ENCODE measurements at regions not wholly inside any gene's neighbourhood (a gene's known extent, or its start where the extent isn't known, plus 50 kb on each side); places are given as distances from the start of the nearest gene placed in this dataset.
A peak's percentile ranks its signal among the peaks of the same experiment; 100 is the strongest.

DNA sequence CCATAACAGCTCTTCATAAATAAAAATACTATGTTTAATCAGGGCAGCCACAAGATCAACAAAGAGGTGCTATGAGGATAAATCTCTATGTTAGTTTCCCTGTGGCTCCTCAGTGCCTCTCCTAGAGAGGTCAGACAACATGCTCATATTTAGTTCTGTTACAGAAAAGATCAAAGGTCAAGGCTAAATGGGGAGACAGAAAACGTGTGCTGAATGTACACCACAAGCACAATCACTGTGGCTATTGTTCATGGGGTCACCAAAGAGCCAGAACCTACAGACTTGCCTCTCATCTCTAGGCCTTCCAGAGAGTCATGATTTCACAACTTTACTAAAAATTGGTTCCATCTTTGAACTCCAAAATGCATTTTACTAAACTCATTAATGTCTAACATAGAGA lies 409.8 kb downstream of the HACE1 start (continued):
- TF ChIP-seq, protein P1, sequence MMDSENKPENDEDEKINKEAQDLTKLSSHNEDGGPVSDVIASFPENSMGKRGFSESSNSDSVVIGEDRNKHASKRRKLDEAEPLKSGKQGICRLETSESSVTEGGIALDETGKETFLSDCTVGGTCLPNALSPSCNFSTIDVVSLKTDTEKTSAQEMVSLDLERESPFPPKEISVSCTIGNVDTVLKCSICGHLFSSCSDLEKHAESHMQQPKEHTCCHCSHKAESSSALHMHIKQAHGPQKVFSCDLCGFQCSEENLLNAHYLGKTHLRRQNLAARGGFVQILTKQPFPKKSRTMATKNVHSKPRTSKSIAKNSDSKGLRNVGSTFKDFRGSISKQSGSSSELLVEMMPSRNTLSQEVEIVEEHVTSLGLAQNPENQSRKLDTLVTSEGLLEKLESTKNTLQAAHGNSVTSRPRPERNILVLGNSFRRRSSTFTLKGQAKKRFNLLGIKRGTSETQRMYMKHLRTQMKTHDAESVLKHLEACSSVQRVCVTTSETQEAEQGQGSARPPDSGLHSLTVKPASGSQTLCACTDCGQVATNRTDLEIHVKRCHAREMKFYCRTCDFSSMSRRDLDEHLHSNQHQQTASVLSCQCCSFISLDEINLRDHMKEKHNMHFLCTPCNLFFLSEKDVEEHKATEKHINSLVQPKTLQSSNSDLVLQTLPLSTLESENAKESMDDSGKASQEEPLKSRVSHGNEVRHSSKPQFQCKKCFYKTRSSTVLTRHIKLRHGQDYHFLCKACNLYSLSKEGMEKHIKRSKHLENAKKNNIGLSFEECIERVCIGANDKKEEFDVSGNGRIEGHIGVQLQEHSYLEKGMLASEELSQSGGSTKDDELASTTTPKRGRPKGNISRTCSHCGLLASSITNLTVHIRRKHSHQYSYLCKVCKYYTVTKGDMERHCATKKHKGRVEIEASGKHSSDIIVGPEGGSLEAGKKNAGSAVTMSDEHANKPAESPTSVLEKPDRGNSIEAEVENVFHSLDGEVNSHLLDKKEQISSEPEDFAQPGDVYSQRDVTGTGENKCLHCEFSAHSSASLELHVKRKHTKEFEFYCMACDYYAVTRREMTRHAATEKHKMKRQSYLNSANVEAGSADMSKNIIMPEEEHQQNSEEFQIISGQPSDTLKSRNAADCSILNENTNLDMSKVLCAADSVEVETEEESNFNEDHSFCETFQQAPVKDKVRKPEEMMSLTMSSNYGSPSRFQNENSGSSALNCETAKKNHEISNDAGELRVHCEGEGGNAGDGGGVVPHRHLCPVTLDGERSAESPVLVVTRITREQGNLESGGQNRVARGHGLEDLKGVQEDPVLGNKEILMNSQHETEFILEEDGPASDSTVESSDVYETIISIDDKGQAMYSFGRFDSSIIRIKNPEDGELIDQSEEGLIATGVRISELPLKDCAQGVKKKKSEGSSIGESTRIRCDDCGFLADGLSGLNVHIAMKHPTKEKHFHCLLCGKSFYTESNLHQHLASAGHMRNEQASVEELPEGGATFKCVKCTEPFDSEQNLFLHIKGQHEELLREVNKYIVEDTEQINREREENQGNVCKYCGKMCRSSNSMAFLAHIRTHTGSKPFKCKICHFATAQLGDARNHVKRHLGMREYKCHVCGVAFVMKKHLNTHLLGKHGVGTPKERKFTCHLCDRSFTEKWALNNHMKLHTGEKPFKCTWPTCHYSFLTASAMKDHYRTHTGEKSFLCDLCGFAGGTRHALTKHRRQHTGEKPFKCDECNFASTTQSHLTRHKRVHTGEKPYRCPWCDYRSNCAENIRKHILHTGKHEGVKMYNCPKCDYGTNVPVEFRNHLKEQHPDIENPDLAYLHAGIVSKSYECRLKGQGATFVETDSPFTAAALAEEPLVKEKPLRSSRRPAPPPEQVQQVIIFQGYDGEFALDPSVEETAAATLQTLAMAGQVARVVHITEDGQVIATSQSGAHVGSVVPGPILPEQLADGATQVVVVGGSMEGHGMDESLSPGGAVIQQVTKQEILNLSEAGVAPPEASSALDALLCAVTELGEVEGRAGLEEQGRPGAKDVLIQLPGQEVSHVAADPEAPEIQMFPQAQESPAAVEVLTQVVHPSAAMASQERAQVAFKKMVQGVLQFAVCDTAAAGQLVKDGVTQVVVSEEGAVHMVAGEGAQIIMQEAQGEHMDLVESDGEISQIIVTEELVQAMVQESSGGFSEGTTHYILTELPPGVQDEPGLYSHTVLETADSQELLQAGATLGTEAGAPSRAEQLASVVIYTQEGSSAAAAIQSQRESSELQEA (CRISPR knock-in tag; IDR thresholded peaks at IDR 0.05; ENCODE audit: not compliant biosample characterization) = no peak
- TF ChIP-seq, protein P2, sequence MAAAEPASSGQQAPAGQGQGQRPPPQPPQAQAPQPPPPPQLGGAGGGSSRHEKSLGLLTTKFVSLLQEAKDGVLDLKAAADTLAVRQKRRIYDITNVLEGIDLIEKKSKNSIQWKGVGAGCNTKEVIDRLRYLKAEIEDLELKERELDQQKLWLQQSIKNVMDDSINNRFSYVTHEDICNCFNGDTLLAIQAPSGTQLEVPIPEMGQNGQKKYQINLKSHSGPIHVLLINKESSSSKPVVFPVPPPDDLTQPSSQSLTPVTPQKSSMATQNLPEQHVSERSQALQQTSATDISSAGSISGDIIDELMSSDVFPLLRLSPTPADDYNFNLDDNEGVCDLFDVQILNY (CRISPR knock-in tag; conservative IDR thresholded peaks at IDR 0.05) = no peak
- TF ChIP-seq SOX6 (IDR thresholded peaks at IDR 0.05) = no peak
- TF ChIP-seq SOX6 (CRISPR knock-in tag; IDR thresholded peaks at IDR 0.05) = peak; percentile 69; the same call in 1 of the 2 replicates
- TF ChIP-seq RXRB (CRISPR knock-in tag; IDR thresholded peaks at IDR 0.05; ENCODE audit: borderline replicate concordance) = no peak
- no peak for TF ChIP-seq KLF12 (CRISPR knock-in tag; IDR thresholded peaks at IDR 0.05; ENCODE audit: borderline replicate concordance)
- TF ChIP-seq, protein P3, sequence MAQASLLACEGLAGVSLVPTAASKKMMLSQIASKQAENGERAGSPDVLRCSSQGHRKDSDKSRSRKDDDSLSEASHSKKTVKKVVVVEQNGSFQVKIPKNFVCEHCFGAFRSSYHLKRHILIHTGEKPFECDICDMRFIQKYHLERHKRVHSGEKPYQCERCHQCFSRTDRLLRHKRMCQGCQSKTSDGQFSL (CRISPR knock-in tag; IDR thresholded peaks at IDR 0.05) = no peak
- no peak for TF ChIP-seq NFIB (CRISPR knock-in tag; IDR thresholded peaks at IDR 0.05; ENCODE audit: borderline replicate concordance)
- TF ChIP-seq ZNF282 (IDR thresholded peaks at IDR 0.05; ENCODE audit: partially characterized antibody) = no peak
- TF ChIP-seq ZNF501 (CRISPR knock-in tag; IDR thresholded peaks at IDR 0.05) = no peak
- peak; percentile 60 for TF ChIP-seq HNF4A (CRISPR knock-in tag; IDR thresholded peaks at IDR 0.05)
- TF ChIP-seq CEBPB (IDR thresholded peaks at IDR 0.05; ENCODE audit: borderline replicate concordance, low read depth, low read length) = no peak
- no peak for TF ChIP-seq FIP1L1 (IDR thresholded peaks at IDR 0.05; ENCODE audit: borderline replicate concordance, insufficient read depth, low read depth, low read length)
- no peak for TF ChIP-seq ZNF563 (CRISPR knock-in tag; IDR thresholded peaks at IDR 0.05)
- TF ChIP-seq, protein P4, sequence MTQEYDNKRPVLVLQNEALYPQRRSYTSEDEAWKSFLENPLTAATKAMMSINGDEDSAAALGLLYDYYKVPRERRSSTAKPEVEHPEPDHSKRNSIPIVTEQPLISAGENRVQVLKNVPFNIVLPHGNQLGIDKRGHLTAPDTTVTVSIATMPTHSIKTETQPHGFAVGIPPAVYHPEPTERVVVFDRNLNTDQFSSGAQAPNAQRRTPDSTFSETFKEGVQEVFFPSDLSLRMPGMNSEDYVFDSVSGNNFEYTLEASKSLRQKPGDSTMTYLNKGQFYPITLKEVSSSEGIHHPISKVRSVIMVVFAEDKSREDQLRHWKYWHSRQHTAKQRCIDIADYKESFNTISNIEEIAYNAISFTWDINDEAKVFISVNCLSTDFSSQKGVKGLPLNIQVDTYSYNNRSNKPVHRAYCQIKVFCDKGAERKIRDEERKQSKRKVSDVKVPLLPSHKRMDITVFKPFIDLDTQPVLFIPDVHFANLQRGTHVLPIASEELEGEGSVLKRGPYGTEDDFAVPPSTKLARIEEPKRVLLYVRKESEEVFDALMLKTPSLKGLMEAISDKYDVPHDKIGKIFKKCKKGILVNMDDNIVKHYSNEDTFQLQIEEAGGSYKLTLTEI (CRISPR knock-in tag; conservative IDR thresholded peaks at IDR 0.05) = no peak
- peak; percentile 88 for TF ChIP-seq NR2F6 (IDR thresholded peaks at IDR 0.05)
- TF ChIP-seq NR2F6 (CRISPR knock-in tag; IDR thresholded peaks at IDR 0.05) = peak; percentile 72
- no peak for TF ChIP-seq MTA1 (CRISPR knock-in tag; IDR thresholded peaks at IDR 0.05; ENCODE audit: borderline replicate concordance)

All from HepG2 (cell line).